DOHH2 (cell line): ENCODE measurements at regions not wholly inside any gene's neighbourhood (a gene's known extent, or its start where the extent isn't known, plus 50 kb on each side); places are given as distances from the start of the nearest gene placed in this dataset.

Source experiments
- H3F3A ChIP-seq: fragments of 200-600 bp; sonication (generic), shearing (Covaris generic); 2 replicates; pipeline ENCODE4 v1.6.0; 2016; ENCODE audit warnings: antibody characterized with exemption, mild to moderate bottlenecking; ENCODE audit not compliant: control insufficient read depth, insufficient read depth
- H3K27ac ChIP-seq: fragments of 200-600 bp; sonication (generic); 2 replicates; pipeline ENCODE4 v1.5.1; 2014; ENCODE audit warnings: low read depth, mild to moderate bottlenecking, low read length, moderate library complexity
- H3K27me3 ChIP-seq: fragments of 200-600 bp; sonication (generic); 2 replicates; pipeline ENCODE4 v1.6.1; 2014; ENCODE audit warnings: mild to moderate bottlenecking, low read length, mixed read lengths; ENCODE audit not compliant: control insufficient read depth
- H3K36me3 ChIP-seq: fragments of 200-600 bp; sonication (generic); 2 replicates; pipeline ENCODE4 v1.6.1; 2014; ENCODE audit warnings: mild to moderate bottlenecking, low read length, moderate library complexity, mixed read lengths; ENCODE audit not compliant: control insufficient read depth
- H3K4me1 ChIP-seq: fragments of 200-600 bp; sonication (generic); 2 replicates; pipeline ENCODE4 v1.6.1; 2014; ENCODE audit warnings: mild to moderate bottlenecking, low read length, mixed read lengths; ENCODE audit not compliant: control insufficient read depth
- H3K4me2 ChIP-seq: fragments of 200-600 bp; sonication (generic); 2 replicates; pipeline ENCODE4 v1.6.0; 2014; ENCODE audit warnings: mild to moderate bottlenecking, low read length, moderate library complexity
- H3K4me3 ChIP-seq: fragments of 200-600 bp; sonication (generic); 2 replicates; pipeline ENCODE4 v1.5.1; 2014; ENCODE audit warnings: mild to moderate bottlenecking, low read length, mixed read lengths
- H3K79me2 ChIP-seq: fragments of 200-600 bp; sonication (generic); 2 replicates; pipeline ENCODE4 v1.6.1; 2014; ENCODE audit warnings: mild to moderate bottlenecking, low read length, mixed read lengths; ENCODE audit not compliant: control insufficient read depth
- H3K9me2 ChIP-seq: fragments of 200-600 bp; sonication (generic); replicated peaks from 2 replicates; pipeline ENCODE4 v1.6.1; 2014; ENCODE audit warnings: mild to moderate bottlenecking, low read length, mixed read lengths; ENCODE audit not compliant: control insufficient read depth
- H3K9me3 ChIP-seq: fragments of 200-600 bp; sonication (generic); 2 replicates; pipeline ENCODE4 v1.6.1; 2014; ENCODE audit warnings: antibody characterized with exemption, low read length, mixed read lengths; ENCODE audit not compliant: control insufficient read depth, insufficient read depth
- H4K20me1 ChIP-seq: fragments of 200-600 bp; sonication (generic); 2 replicates; pipeline ENCODE4 v1.6.0; 2014; ENCODE audit warnings: low read depth, mild to moderate bottlenecking, antibody characterized with exemption, low read length, moderate library complexity; ENCODE audit not compliant: control insufficient read depth, insufficient read depth
- CTCF ChIP-seq: fragments of 200-600 bp; sonication (generic); IDR thresholded peaks from one replicate; pipeline ENCODE4 v1.5.1; 2014; ENCODE audit warnings: antibody characterized with exemption, mild to moderate bottlenecking, low read depth, low read length; ENCODE audit not compliant: poor library complexity, severe bottlenecking
- EZH2phosphoT487 ChIP-seq: fragments of 200-600 bp; sonication (generic); IDR thresholded peaks from 2 replicates; pipeline ENCODE4 v1.6.1; 2017; ENCODE audit warnings: borderline replicate concordance, mild to moderate bottlenecking, antibody characterized with exemption, low read length, moderate library complexity, mixed read lengths

GRCh38 chr2:56121995-56122394 is 61.8 kb upstream of the CCDC85A start:
- H4K20me1 ChIP-seq: no peaks in the 10 kb centered on the region
- H3K36me3 ChIP-seq: no peaks in the 10 kb centered on the region
- no peaks in the 10 kb centered on the region for H3K79me2 ChIP-seq
- H3K9me2 ChIP-seq: no peaks in the 10 kb centered on the region
- no peaks in the 10 kb centered on the region for H3K9me3 ChIP-seq
- H3K4me1 ChIP-seq: no peaks in the 10 kb centered on the region
- no peaks in the 10 kb centered on the region; the same call in 1 of the 2 replicates for H3K27me3 ChIP-seq
- TF ChIP-seq EZH2phosphoT487: no peak
- TF ChIP-seq CTCF: no peak
- H3F3A ChIP-seq: no peaks in the 10 kb centered on the region
- no peak overlapping the region for H3K4me3 ChIP-seq
- no peak overlapping the region for H3K4me2 ChIP-seq
- H3K27ac ChIP-seq: no peak overlapping the region

DNA sequence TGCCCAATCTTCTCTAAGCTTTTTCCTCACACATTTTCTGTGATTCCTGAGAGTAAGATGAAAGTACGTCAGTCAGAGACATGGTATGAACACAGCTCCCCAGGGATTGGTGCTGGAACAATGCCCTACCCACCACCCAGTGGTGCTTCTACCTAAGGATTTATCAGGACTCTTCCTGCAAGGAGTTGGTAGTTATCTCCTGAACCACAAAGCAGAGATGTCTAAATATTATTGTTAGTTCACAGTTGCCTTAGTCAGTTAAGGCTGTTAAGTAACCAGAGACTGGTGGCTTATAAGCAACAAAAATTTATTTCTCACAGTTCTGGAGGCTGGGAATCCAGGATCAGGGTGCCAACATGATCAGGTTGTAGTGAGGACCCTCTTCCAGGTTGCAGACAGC is 60.3 kb upstream of the CCDC85A start:
- TF ChIP-seq CTCF (no peak), EZH2phosphoT487 (no peak)
- H3F3A ChIP-seq: no peaks in the 10 kb centered on the region
- H3K79me2 ChIP-seq: no peaks in the 10 kb centered on the region
- H4K20me1 ChIP-seq: no peaks in the 10 kb centered on the region
- no peaks in the 10 kb centered on the region for H3K9me2 ChIP-seq
- no peaks in the 10 kb centered on the region; the same call in 1 of the 2 replicates for H3K27me3 ChIP-seq
- H3K36me3 ChIP-seq: no peaks in the 10 kb centered on the region
- no peaks in the 10 kb centered on the region for H3K4me1 ChIP-seq
- H3K9me3 ChIP-seq: no peaks in the 10 kb centered on the region
- no peak overlapping the region for H3K4me2 ChIP-seq
- no peak overlapping the region for H3K4me3 ChIP-seq
- H3K27ac ChIP-seq: no peak overlapping the region

GRCh38 chr2:56127010-56127409 is 56.8 kb upstream of the CCDC85A start:
- H4K20me1 ChIP-seq: no peaks in the 10 kb centered on the region
- H3K27ac ChIP-seq: no peak overlapping the region
- no peaks in the 10 kb centered on the region for H3K36me3 ChIP-seq
- H3K27me3 ChIP-seq: no peaks in the 10 kb centered on the region; the same call in 1 of the 2 replicates
- no peaks in the 10 kb centered on the region for H3K79me2 ChIP-seq
- H3K9me3 ChIP-seq: no peaks in the 10 kb centered on the region
- H3K4me2 ChIP-seq: no peak overlapping the region
- TF ChIP-seq EZH2phosphoT487 (no peak), CTCF (no peak)
- no peaks in the 10 kb centered on the region for H3K9me2 ChIP-seq
- H3F3A ChIP-seq: no peaks in the 10 kb centered on the region
- no peak overlapping the region for H3K4me3 ChIP-seq
- H3K4me1 ChIP-seq: no peaks in the 10 kb centered on the region

GRCh38 chr2:56127463-56128152 is 56.2 kb upstream of the CCDC85A start:
- H3K27me3 ChIP-seq: no peaks in the 10 kb centered on the region; the same call in 1 of the 2 replicates
- H3K9me3 ChIP-seq: no peaks in the 10 kb centered on the region
- no peaks in the 10 kb centered on the region for H3K79me2 ChIP-seq
- no peaks in the 10 kb centered on the region for H3F3A ChIP-seq
- H3K9me2 ChIP-seq: no peaks in the 10 kb centered on the region
- no peaks in the 10 kb centered on the region for H3K36me3 ChIP-seq
- H3K4me1 ChIP-seq: no peaks in the 10 kb centered on the region
- no peak overlapping the region for H3K4me2 ChIP-seq
- no peaks in the 10 kb centered on the region for H4K20me1 ChIP-seq
- H3K4me3 ChIP-seq: no peak overlapping the region
- no peak for TF ChIP-seq EZH2phosphoT487
- TF ChIP-seq CTCF: no peak
- H3K27ac ChIP-seq: no peak overlapping the region
